Fibroblast of skin of left biceps (primary cell): ENCODE measurements at regions not wholly inside any gene's neighbourhood (a gene's known extent, or its start where the extent isn't known, plus 50 kb on each side); places are given as distances from the start of the nearest gene placed in this dataset.

Experiments used
- DNase-seq, 2 experiments: peaks; one replicate each; pipeline ENCODE4 v3.0.0-alpha.2; 2013; ENCODE audit warnings: low read depth in 2 of 2

DNA sequence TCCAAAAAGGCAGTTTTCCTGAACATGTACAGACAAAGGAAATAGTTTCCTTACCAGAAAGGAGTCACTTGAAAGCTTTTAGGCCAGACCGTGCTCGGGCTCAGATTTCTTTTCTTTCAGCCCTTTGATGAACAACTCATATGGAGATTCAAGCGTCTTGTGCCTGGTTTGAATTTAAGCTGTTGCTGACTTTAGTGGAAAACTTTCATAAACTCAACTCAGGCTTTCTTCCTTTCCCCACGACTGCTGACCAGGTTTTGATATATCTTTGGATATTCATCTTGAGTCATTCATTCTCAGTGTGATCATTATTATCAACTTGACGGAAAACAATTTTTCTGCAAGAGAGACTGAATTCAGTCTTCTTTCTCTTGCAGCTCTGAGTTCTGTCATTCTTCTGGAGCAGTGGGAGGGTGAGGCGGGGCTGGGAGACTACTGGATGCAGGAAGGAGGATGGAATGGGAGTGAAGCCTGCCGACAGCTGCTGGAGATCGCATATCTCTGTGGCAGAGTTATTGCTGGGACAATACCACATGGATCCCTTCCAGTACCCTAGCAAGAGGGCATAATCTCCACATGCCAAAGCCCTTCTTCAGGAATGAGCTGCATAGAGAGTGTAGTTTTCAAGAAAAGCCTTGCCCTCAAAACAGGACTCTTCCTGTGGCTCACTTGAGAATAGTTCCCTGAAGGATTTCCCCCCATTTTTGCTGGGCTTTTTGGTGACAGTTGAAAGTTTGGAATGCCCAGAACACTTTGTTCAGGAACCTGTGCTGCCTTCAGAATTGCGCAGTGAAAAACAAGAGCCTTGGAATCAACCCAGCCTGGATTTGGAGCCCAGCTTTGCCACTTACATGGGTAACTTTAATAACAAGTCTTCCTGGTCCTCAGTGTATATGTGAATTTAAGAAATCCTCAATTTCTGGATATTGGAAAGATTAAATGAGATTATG, 364.4 kb downstream of the ZNF521 start:
- DNase-seq: peak; percentile 54 to 56

DNA sequence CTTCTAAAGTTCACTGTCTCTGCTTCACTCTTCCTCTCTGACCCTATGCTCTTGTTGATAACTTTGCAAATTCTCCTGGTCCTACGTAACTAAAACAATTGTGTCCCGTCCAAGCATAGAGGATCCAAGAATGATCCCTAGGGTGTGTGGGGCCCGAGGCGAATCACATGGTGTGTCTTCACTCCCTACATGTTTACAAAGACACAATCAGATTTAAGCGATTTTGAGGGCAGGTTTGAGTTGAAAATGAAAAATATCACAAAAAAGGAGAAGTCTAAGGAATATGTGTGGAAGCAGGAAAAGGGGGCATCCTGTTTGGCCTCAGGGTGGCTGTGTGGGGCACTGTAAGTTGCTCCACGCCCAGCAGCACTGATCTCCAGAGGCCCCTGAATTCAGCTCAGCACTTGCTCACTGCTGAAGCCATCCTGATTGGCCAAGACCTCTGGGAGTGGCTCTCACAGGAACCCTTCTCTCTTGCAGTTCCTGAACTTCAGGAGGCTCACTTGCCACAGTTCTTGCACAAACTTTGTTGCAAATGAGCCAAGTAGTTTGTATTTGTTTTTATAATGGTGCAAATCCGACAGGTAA, 363.6 kb downstream of the ZNF521 start:
- DNase-seq: no peak

DNA sequence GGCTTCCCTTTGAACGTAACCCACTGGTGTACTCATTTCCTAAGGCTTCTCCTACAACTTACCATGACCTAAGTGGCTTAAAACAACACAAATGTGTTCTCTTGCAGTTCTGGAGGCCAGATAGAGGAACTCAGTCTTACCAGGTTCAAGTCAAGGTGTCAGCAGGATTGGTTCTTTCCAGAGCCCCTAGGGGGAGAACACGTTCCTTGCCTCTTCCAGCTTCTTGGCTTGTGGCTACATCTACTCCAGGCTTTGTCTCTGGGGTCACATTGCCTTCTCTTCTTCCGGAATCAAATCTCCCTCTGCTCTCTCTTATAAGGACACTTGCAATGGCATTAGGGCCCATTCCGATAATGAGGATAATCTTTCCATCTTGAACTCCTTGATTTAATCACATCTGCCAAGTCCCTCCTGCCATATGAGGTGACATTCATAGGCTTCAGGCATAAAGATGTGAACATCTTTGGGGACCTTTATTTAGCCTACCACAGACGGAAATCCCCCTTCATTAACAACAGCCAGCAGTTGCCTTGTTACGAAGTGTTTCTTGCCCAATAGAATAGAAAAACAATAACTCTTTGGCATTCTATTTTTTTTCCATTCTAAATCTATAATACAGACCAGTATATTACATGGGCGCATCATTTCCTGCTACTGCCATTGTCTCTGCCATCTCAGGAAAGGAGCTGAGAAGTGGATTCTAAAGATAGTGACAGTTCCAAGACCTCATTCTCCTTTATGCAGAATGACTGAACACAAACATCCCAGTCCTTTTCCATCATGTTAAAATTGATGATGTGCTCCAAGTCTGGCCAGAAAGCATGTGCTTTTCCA, 362.0 kb downstream of the ZNF521 start:
- no peak for DNase-seq

DNA sequence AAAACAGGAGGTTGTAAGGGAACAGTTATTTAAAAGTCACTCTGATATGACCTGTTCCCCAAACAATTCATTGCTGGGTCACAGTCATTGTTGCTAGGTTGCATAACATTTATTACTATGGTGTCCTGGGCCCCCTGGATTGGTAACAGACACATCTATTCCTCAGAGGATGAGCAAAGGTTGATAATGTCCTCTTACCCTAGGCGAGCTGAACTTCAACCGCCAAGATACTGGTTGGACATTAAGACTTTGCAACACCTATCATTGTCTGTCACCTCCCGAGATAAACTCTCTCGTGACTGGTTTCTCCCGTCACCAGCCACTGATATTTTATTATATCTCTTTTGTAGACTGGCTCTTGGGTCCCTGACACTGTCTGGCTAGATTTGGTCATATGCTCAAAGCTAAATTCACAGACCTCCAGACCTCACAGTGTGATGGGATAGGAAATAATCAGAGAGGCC, 361.3 kb downstream of the ZNF521 start:
- DNase-seq: no peak

DNA sequence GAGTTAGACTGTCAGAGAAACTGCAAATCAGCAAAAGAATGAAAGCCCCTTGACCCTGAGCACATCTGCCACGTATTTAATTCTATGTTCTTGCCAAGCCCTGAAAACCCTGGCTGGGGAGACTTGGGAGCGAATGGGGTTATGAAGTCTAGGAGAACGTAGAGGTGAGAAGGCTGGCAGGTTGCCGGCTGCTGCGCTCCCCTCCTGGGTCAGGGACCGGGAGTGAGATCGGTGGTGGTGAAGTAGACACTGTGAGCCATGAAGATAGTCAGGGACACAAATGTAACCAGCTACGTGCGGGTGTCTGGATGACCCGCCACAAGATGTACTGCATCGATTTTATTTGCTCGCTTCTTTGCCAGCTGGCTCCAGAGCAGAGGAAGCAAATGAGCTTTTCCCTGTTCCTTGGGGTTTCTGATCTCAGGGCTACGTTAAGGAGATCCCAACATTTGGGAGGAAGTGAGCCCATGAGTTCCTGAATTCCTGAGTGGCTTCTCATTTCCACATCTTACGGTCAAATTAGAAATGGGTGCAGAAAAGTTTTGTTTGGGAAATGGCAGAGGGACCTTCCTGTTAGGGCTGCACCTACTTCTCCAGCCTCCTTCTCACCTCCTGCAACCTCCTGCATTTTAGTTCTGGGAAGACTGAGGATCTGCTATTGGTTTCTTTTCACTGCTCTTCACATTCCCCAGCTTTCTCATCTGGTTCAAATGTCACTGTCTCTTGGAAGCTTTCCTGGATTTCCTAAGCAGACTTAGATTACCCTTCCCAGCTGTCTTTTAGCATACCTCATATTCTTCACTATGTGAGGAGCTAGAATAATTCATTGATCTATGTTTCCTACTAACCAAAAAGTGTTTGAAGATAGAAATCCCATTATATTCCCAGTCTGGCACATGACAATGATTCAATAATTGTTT, 360.6 kb downstream of the ZNF521 start:
- no peak for DNase-seq

DNA sequence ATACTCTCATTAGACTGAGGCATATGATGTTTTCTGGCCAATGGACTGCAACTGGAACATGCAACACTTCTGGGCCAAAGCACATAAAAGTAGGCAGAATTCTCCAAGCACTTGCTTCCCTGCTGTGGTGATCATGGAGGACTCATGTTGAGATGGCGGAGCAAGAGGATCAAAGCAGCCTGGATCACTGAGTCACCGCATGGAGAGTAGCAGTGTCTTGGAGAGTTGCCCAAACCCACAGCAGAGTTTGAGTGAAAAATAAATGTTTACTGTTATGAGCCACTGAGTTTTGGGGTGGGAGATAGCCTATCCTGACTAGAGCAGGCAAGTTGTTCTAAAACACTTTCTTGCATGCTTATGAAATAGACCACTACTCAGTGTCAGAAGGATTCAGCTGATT, 359.5 kb downstream of the ZNF521 start:
- no peak for DNase-seq

DNA sequence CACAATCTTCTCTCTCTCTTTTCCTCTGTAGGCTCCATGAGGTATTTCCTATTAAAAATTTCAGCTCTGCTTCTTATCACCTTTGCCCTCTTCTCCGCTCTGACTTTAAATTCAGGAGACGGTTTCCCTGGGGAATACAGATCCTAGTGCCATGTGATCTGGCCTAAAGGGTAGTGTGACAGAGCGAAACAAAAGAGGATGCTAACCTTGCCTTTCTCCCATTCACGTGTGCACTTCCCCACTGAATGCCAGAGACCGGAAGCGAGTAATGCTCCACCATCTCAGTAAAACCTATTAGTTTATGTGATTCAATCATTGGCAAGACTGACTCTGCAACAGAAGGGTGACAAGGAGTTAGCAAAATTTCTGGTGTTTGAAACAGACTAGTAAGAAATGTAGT, 358.3 kb downstream of the ZNF521 start:
- DNase-seq: no peak

DNA sequence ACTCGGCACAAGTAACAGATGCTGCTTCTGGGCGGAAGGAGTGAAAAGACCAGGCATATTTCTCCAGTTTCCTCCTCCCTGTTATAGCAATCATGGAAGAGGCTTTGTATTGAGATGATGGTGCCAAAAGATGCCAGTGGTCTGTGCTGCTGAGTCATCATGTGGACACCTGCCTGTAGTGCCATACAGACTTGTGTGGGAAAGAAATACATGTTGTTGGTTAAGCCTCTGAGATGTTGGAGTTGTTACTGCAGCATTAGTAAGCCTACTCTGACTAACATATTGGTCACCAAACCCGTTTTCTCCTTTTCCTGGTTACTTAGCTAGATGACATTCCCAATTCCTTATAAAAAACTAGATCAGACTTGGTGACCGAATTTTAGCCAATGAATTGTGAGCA, 356.9 kb downstream of the ZNF521 start:
- no peak for DNase-seq

DNA sequence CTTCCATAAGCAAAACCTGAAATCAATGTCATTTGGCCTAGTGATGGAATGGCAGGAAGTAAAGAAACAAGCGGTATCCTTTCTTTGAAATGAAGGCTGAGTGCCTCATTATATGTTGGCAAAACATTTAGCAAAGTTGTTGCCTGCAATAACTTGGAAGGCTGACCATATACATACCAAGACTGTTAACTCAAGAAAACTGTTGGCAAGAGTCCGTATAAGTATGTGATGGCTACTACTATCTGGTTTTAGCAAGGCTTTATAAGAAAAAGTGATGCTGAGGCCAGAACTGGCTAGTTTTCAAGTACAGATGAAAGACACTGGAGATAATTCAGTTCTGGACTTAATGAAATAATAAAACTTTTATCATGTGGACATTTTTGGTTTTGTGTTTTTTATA, 356.2 kb downstream of the ZNF521 start:
- no peak for DNase-seq

DNA sequence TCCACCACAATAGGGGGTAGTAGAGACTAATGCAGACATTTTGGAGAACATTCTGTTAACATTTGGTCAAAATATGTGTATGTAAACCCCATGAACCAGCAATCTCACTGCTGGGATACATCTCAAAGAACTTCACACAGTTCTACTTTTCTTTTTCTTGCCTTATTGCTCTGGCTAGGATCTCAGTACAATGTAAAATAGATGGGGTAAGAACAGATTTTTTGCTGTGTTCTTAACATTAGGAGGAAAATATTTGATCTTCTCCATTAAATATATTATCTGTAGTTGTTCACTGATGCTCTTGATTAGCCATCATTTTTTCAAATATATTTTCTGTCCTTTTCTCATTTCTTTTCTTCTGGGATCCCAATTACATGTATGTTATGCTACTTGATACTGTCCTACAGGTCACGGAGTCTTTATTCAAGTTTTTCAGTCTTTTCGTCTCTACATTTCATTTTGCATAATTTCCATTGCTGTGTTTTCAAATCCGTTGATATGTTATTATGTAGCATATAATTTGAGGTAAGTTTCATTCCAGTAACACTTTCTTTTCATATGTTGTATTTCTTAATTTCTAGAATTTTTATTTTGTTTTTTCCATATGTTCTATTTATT, 352.2 kb downstream of the ZNF521 start:
- no peak for DNase-seq

DNA sequence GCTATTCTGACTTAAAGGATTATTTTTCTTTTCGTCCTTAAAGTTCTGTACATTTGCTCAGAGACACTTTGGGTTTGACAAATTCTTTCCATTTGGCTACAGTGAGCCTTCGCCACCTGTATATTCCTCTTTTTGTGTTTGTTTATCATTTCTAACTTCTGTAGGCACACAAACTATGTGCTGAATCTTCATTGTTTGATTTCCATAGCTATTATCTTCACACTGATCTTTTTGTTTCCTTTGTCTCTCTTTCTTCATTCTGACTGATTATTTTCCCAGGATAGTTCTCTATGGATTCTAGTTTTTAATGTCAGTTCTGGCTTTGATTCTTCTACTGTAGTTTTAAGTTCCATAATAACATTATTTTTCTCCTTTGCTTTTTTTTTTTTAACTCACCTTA, 350.2 kb downstream of the ZNF521 start:
- DNase-seq: no peak

DNA sequence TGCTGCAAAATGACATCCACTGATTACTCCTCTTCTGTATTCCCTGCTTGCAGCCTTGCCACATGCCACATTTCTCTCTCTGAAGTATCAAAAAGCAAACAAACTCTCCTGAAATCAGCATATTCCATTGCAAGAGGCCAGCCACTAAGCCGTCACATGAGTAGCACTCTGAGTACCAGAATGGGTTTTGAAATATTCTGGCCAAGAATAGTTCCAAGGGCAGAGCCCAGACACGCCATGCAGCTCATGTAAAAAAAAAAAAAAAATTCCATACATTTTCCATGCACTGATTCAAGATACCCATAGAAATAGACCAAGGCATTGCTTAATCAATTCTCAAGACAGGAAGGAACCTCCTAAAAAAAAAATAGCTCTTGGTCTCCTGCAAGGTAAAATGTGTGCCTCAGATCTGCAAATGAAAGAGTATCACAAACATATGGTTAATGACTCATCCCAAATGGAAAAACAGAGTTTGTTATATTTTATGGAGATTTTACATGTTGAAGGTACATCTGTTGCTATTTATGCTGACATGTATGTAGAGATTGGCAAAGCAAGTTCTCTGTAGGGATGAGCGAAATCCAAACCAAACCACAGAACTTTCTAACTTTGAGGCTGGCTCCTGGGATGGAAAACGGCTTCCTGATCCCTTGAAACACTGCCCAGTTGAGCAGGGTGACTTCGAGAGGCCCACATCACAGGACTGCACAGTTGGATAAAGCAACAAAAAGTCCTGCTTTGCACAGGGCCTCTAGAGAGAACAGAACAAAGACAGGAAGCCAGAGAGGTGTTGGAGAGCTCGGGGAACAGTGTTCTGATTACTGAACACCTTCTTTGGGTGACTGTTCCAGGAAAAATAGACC, 346.2 kb downstream of the ZNF521 start:
- peak; percentile 90 to 92 for DNase-seq

DNA sequence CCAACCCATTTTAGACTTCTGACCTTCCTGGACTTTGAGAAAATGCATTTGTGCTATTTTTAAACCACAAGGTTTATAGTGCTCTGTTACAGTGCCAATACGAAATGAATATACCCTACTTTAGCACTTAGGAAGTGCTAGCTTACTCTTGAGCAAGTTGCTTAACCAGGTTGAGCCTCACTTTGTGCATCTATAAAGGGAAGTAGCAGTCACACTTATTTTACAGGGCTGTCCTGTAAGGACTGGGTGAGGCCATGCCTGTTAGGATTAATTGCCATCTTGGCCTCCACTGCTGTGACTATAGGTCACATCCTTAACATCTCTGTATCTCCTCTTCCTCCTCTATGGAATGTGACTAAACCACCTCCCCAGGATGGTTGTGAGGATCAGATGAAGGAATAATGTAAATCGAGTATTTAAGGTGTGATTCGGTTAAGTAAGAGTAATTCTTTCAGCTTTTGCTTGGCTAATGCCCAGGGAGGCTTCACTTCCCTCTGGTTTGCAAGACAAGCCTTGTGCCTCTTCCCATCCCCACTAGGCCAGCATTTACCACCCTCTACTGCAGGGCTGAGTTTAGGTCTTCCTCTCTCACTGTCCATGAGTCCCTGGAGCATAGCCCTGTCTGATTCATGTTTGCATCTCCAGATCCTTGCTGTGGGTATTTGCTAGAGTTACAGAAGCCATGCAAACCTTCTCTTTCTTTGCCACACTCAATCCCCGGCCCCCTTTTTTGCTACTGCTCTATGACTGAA, 341.2 kb downstream of the ZNF521 start:
- DNase-seq: no peak
